HPDE6-E6E7 (cell line): ENCODE measurements at regions not wholly inside any gene's neighbourhood (a gene's known extent, or its start where the extent isn't known, plus 50 kb on each side); places are given as distances from the start of the nearest gene placed in this dataset.

ENCODE experiments used
- DNase-seq: peaks from one replicate; pipeline ENCODE4 v3.0.0; 2011; ENCODE audit warnings: missing footprints; ENCODE audit errors: extremely low spot score

DNA sequence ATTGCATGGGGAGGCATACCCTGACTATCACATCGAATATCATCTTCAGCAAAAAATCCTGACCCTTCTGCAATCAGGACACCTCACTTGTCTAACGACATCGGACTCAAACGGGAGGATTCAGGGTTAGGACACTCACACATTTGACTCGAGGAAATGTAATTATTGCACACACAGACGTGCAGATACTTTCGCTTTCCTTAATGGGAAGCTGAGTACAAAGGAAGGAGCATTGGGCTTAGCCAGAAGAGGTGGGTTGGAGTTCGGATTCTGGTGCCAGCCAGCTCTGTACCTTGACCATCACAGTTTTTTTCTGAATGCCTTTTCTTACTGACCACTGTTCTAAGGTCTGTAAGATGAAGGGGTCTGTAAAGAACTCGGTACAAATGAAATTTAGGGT lies 260.4 kb downstream of the GALC start:
- DNase-seq: no peak

DNA sequence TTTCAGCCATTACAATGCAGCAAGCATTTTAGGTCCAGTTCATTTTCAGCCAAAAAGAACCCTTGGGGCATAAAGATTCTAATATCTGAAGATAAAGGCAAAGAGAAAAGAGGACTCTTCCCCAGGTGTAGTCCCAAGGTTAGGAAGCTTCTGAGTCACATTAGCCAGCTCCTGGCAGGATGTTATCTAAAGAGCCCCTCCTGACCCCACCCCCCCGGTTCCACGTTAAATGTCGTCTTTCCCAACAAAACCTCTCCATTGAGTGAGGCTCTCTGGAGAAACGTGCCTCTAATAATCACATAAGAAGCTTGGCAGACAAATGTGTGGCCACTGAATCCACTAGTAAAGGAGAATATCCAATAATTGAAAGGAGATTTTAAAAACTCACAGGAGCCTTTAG lies 267.7 kb downstream of the GALC start:
- no peak for DNase-seq

DNA sequence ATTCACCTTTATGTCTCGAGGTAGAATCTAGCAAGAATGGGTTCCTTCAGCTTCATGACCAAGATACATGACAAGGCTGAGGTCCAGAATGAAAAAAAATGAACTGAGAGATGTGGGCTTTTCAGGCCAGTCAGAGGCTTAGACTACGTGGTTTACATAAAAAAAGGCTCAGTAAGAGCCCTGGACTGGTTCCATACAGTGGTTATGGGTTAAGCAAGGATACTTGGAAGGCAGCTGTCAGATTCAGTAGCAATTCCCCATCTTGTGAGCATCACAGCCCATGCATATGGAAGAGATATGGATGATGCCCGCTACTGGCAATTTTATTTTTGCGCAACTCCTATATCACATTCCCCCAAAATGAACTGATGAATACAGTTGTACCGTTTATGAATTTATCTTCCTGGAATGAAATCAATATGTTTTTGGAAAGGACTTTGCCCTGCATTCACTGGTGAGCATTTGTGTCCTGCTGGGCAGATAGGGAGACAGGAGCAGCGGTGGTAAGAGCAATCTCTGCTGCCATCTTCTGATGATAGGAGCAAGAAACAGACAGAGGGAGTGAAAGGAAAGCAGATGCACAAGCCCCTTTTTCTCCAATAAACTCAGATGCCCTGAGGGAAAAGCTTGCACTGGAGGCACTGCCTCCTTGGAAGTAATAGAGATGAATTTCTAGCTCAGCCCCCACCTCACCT lies 280.4 kb downstream of the GALC start:
- no peak for DNase-seq

DNA sequence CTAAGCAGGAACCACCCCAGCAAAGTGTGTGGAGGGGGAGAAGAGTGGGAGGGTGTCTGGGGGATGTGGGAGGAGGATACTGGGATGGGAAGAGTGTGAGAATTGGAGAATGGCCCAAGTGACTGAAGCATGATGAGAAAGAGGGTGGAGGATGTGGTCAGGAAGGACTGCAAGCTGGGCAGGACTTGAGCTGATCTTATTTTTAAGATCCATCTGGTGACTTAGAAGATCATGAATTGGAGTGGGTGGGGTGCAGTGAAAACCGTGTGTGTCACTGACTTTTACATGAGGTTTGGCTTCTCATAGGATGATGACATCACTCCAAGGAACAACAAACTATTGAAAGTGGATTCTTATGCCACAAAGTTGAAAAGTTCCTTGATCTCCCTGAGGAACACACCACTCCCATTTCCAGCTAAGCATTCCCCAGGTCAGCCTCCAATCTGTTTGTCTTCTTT lies 287.5 kb downstream of the GALC start:
- DNase-seq: no peak

DNA sequence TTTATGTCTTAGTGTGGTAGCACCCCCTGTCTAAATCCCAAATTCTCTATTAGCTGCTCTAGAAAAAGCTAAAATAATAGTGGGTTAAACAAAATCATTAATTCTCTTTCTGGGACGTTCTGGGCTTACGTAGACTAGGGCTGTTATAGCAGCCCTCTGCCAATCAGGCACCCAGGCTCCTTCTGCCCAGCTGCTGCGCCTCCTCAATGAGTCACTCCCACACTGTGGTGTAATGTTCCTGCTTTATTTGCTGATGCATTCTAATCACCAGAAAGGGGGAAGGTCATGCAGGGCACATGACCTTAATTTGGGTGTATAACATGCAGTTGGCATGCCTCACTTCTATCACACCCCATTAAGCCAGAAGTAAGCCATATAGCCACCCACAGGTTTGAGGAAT lies 294.5 kb downstream of the GALC start:
- peak; percentile 9 for DNase-seq

DNA sequence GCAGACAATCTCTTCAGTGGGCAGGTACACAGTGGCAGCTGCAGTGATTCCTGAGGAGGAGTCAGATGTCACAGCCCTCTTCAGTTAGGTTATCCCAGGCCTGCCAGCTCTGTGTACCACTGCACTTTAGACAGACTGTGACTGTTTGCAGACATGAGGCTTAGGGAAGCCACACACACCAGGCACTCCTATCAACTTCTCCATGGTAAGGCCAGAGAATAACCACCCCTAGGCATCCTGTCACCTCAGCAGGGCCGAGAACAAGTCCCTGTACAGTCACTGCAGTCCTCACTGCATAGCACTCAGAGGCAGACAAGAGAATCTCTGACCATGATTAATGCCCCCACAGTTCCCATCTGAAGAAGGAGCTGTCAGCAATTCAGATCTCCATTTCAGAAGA lies 296.5 kb downstream of the GALC start:
- no peak for DNase-seq

DNA sequence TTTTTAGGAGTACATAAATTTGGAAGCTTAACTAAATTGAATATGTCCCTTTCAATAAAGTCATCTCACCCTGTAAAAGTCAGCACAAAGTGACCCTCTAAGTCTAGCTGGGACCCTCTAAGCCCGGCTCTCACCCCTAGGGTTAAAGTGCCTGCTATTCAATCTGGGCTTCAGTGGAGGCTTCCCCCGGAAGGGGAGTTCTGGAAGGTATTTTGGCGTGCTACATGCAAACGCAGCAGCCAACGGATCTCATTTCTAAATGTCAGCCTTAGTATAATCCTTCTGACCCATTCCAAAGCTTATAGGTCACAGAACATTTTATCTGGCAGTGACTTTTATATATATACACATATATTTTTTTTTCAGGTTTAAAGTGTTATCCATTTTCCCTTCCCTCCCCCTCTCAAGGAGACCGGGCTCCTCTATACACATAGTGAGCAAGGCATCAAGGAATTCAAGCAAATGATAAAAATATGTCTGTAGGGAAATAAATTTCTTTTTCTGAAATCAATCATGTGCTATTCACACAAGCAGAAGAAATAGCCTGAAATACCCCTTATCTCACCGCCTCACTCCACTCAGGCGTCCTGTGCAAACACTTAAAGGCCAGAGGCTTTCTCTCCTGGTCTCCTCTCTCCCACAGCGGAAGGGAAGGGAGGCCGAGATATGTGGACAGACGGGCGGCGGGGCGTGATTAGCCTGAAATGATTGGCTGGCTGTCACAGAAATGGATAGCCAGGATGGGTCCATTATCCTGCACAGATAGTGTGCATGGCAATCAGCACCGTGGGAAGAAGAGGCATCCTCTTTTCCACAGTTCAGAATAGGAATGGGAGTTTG lies 301.7 kb downstream of the GALC start:
- no peak for DNase-seq

DNA sequence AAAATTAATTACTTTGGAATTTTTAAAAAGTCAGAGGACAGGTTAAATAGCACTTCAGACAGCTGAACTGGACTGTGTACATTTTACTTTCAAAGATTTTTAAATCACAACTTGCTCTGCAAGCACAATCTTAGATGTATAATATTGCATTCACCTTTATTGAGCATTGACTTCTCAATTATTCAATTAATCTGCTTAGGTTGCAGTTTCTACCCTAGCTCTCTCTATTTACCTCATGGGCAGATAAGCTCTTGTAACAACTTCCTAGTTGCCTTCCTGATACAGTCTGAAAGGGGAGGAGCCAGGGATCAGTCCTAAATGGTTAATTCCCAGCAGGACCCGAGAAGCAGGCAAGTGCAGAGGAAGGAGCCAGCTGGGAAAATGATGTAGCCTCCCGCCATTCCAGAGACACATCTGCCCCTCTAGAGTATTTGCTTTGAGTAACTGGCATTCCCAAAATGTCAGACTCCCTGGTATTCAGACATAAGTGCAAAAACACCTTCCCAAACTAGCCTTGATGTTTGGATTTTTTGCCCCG lies 302.8 kb downstream of the GALC start:
- no peak for DNase-seq

DNA sequence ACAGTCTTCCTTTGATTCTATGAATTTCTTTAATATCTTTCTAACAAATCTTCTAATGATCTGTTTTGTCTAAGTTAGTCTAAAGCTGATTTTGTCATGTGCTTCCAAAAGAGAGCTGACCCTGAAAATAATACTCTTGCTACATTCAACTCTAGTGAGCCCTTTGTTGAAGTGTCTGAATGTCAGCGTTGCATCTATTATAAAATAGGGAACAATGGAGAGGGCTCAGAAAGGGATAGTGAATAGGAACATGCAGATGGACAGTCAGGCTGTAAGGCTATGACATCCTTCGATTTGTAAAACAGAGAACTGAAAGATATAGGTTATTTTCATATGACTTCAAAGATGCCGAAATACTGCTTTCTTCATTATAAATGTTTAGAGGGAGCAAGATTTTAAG lies 304.5 kb downstream of the GALC start:
- DNase-seq: no peak

DNA sequence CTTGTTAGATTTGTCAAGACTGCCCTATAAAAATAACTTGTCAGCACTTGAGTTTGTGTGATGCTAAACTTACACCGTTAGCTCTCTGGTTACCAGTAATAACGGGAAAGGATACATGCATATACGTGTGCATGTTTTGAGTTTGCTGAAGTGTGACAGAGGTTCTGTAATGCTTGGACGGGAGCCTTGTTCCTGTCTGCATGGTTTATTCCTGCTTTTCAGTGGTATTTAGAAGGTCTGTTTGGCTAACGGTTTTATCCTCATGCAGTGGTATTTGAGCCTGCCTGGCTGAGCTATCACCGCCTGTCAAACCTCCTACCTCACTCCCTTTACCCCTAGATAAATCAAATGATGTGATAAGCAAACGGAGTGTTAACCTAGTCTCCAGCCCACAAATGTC lies 305.6 kb downstream of the GALC start:
- no peak for DNase-seq

DNA sequence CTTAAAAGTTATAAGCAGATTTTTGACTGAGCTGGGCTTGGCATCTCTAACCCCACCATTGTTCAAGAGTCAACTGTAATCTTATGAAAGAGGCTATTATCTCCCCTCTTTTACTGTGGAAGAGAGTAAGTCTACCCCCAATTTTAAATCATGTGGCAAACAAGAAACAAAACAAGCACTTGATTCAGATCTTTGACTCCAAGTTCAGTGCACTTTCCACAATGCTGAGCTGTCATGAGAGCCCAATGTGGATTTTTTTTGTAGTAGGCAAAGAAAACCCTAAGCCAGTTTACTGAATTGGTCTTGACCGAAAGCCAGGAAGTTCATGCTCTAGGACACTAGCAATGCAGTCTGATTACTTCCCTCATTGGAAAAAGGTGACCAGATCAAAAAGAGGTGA lies 306.2 kb downstream of the GALC start:
- DNase-seq: no peak

DNA sequence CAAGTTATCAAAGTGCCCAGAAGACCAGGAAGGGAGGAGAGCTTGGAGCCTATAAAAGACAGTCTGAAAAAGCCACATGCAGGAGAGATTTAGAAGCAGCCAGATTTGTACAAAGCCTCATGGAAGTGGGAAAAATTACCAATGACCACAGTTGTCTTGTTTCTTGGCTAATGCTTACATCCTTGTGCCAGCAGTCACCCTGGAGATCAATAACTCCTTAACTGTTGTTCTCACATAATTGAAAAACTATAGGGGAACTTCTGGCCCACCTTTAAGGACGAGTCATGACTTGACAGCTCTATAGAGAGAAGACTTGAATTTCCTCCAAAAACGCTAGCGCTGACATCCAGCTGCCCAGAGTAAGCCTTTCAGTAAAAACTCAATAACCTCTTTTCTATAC lies 313.1 kb downstream of the GALC start:
- no peak for DNase-seq

DNA sequence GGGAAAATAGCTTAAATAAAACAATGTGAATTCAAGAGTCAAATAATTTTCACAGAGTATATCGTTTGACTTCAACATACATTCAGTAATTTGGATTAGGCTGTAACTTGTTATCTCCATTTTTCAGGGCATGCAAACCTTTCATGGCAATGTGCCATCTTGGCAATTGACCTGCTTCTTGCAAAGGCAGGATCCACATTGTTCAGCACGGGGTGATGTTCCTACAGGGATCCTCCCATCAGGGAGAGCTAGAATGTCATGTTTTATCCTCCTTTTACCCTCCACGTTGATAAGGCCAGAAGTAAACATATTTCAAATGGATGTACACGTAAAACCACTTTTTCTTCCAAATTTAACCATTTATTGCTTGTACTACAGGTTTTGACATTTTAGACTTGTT lies 314.4 kb downstream of the GALC start:
- DNase-seq: no peak

DNA sequence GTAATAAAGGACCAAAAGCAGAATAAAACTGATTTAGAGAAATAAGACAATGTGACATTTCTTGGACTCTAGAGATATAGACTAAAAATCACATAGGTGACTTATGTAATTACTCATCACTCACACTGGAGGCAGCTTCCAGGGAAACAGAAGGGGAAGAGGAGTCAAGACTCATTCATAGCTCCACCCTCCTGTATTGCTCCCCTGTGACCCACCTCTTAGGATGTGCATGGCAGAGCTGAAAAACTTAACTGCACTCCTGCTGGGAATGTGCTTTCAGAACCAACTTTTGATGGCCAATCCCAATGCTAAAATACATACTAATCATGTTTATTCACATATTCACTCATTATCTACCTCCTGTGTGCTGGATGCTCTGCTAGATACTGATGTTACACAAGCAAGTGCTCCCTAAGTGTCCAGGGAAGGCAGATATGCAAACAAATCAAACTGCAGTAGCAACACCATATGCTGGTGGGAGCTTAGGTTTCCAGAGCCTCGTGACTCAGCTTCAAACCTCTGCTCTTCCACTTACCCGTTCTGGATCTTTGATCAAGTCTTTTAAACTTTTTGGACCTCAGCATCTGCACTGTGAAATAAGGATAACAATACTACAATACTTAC lies 316.1 kb downstream of the GALC start:
- no peak for DNase-seq

DNA sequence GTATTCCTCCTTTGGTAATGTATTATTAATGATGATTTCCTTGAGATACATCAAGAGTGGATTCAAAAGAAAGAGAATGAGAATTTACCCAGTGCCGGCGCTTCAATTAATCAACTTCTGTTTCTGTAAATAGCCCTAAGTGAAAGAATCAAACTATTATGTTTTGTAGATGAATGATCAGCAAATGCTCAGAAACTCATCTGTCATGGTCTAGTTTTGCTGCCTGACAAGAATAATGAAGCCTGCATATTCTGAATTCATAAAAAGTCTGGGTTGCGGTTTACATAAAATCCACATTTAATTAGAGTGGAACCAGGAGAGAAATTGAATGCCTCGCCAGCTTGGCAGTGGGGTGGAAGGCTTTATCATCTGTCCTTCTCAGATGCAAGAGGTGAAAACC lies 325.3 kb downstream of the GALC start:
- no peak for DNase-seq

DNA sequence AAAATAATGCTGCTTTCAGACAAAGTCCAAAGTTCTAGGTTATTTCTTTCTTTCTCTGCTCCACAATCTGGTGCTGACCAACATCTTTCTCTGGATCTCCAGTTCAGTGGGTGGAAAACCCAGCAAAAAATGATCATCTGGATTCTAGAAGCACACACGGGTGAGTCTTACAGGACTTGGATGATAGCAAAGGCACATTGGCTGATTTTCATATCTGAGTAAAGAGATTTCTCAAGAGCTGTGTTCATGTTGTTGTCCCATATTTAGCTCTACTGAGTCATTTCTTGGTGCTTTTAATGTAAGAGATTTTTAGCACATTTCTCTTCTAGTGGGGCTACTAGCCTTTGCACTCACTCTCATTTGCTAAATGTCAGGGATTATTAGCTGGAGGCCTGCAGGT lies 336.7 kb downstream of the GALC start:
- DNase-seq: no peak

DNA sequence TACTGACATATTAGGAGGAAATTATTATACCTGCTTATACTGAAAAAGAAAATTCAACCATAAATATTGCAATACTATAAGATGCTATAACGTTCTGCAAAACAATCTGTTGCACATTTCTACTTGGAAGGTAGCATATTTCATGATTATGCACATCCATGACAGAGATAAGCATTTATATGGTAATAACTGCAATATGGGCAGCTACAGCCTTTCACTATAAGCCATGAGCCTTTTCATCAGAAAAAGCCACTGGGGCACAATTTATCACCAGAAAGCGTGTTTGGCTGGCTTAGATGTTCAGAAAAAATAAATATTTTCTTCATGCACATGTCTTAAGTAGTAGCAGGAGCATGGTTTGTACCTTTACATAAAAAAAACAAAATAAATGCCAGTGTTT lies 340.7 kb downstream of the GALC start:
- no peak for DNase-seq

DNA sequence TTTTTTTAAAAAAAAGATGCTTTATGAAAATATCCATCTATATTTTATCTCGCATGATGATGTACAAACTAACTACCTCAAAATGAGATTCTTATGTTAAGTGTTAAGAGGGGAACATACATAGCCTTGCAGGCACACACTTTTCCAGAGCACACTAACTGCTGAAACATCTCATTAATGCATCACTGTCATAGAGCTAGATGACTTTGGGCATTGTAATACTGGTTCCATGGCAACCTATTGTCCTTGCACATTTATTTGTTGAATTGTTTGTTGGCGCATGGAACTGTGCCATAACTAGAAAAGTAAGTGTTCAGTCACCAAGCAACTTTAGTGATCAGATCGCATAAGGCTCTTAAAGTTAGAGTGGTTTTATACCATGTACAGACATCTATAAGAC lies 348.3 kb downstream of the GALC start:
- DNase-seq: no peak

DNA sequence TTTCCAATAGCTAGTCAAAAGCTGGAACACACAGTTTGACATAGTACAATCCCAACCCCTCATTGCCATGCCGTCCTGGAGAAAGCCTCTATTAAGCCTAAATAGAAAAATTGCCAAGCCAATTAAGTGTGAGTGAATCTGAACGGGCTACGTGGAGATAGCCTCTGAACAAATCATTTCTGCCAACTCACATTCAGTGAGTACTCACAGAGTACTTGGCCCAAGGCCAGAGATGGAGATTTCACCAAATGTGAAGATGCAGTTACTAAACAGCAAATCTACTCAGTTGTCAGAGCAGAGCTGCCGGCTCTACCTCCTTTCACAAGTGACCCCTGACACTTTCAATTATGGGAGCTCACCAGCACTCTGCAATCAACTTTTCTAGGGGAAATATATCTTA lies 350.0 kb downstream of the GALC start:
- no peak for DNase-seq

DNA sequence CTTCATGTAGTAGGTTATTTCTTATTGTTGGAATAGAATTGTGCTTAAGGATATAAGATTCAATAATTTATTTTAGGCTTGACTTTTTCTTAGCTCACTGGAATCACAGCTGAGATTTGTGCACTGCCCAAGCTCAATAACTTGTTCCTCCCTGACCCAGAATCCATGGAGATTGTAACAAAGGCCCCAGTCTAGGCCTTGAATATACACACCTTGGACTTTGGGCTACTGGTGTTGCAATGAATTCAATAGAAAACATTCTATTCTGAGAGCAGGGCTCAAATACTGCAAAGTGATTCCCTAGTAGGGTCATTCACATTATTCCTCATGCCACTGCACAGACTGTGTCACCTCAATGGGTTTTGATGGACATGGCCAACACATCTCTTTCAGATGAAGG lies 352.4 kb downstream of the GALC start:
- DNase-seq: no peak

DNA sequence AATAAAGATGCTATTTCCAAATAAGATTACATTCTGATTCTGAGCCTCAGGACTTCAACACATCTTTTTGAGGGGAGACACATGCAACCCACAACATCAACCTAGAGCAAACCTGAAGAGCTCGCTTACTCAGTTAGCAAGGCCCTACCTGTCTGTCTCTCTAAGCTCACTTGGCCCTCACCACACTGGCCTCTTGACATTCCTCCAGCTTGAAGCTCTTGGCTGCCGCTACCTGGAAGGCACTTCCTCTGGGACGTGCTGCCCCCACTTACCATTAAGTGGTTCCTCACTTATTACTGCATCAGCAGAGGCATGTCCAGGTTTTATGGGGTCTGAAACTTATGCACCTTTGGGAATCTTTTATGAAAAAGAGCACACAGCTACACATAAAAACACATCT lies 354.8 kb downstream of the GALC start:
- no peak for DNase-seq

DNA sequence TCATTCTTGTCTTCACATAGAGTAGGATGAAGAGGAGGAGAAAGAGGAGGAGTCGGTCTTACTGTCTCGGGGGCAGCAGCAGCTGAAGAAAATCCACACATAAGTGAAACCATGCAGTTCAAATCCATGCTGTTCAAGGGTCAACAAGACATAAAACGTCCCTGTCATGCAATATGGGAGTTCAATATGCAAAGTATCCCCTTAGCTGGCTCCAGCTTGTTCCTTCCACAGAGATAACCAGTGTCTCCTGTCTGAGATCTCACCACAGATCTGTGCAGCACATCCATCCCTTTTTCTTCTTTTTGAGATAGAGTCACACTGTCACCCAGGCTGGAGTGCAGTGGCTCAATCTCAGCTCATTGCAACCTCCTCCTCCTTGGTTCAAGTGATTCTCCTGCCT lies 357.5 kb downstream of the GALC start:
- no peak for DNase-seq

DNA sequence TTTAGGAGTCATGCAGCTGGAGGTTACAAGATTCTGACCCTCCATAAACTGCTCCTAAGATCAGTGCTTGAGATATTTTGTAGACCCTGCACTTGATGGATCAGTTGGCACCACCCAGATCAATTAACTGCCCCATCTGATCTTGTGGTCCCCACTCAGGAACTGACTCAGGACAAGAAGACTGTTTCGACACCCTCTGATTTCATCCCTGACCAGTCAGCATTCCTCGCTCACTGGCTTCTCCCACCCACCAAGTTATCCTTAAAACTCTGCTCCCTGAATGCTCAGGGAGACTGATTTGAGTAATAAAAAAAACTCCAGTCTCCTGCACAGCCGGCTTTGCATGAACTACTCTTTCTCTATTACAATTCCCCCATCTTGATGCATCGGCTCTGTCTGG lies 360.2 kb downstream of the GALC start:
- DNase-seq: no peak
